ENCODE measurements at regions not wholly inside any gene's neighbourhood (a gene's known extent, or its start where the extent isn't known, plus 50 kb on each side); places are given as distances from the start of the nearest gene placed in this dataset.

- TF ChIP-seq CTCF (conservative IDR thresholded peaks at IDR 0.05; ENCODE audit: low read length): no peak
- no peak for TF ChIP-seq EZH2phosphoT487 (IDR thresholded peaks at IDR 0.05; ENCODE audit: borderline replicate concordance)
Measured at GRCh38 chr10:7075110-7075509, 335.7 kb downstream of the SFMBT2 start.

All from Loucy (cell line).